ENCODE measurements at regions not wholly inside any gene's neighbourhood (a gene's known extent, or its start where the extent isn't known, plus 50 kb on each side); places are given as distances from the start of the nearest gene placed in this dataset.

DNA sequence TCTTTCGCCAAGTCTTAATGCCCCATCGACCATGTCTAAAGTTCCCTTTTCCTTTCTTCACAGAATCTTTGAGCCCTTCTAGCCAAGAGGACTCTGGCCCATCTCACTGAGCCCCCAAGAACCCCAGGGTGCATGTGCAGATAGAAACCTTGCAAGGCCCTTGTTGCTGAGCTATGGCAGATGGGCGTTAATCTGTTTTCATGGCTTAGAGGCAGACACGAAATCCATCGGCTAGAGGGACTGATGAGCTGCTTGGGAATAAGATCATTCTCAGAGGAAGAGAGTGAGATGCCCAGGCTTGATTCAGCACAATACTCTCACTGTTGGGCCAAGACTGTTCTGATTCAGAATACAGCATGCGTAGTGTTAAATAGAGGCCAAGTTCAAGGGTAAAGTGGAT lies 262.5 kb upstream of the C9orf72 start:
- TF ChIP-seq, protein P1, sequence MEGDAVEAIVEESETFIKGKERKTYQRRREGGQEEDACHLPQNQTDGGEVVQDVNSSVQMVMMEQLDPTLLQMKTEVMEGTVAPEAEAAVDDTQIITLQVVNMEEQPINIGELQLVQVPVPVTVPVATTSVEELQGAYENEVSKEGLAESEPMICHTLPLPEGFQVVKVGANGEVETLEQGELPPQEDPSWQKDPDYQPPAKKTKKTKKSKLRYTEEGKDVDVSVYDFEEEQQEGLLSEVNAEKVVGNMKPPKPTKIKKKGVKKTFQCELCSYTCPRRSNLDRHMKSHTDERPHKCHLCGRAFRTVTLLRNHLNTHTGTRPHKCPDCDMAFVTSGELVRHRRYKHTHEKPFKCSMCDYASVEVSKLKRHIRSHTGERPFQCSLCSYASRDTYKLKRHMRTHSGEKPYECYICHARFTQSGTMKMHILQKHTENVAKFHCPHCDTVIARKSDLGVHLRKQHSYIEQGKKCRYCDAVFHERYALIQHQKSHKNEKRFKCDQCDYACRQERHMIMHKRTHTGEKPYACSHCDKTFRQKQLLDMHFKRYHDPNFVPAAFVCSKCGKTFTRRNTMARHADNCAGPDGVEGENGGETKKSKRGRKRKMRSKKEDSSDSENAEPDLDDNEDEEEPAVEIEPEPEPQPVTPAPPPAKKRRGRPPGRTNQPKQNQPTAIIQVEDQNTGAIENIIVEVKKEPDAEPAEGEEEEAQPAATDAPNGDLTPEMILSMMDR (conservative IDR thresholded peaks at IDR 0.05) = no peak
- no peak for TF ChIP-seq EZH2 (IDR thresholded peaks at IDR 0.05; ENCODE audit: low read depth)

Data from PC-9 (cell line).